HG03025 (cell line): ENCODE measurements at regions not wholly inside any gene's neighbourhood (a gene's known extent, or its start where the extent isn't known, plus 50 kb on each side); places are given as distances from the start of the nearest gene placed in this dataset.
"Not testable (repeated sequence)": the region's sequence is repeated elsewhere in the genome, so short reads cannot be mapped to it uniquely, and the experiment has no call there.

ENCODE experiments used
- ATAC-seq: cut with Tn5 transposase; IDR thresholded peaks from one replicate; pipeline ENCODE4 v1.9.1; 2021; ENCODE audit warnings: mild to moderate bottlenecking, moderate library complexity; ENCODE audit not compliant: unreplicated experiment, low FRiP score

DNA sequence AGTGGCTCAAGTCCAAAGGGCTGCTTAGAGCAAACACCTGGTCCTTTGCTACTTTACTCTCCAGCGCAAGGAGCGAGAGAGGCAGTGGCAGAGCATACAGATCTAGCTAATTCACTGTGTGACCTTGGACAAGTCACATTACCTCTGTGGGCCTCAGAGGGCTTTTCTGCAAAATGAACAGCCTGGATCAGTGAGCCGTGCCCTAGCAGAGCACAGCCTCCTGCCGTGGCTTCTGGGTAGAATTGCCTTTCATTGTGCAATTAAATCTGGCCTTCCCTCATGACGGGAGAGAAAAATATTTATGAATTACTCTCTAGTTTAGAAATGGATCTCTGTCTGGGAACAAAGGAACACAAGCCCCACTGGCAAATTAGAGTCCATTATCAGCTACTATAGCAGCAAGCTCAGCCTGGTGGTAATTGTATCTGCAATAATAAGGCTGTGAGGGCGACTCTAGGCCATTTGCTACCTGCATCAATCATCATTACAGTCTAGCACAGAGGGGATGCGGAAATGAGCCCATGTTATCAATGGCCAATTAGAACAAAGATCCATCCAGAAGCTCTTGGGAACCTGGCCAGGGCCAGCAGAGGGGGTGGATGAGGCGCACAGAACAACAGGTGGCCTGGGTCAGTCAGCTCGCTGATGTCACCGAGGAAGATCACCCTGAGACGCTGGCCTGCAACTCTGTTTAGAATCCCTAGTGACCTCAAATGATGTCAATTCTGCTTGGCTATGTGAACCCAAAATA is 114.2 kb upstream of the LY86 start:
- no peak for ATAC-seq

DNA sequence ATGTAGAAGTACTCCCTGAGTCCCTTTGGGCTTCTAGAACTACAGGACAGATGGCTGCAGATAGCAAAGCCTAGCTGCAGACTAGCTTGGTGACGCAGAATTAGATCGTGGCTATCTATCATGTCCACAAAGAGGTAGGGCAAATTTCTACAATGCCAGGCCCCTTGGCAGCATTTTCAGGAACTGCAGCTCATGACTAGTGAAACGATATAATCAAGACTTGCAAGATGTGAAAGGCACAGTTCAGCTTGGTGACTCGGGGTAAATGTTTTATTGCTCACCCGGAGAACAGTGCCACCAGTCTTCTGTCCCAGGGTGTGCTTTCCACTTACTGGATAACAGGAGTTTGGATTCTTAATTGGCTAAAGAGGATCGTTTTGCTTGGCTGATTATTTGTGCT is 108.7 kb upstream of the LY86 start:
- no peak for ATAC-seq

DNA sequence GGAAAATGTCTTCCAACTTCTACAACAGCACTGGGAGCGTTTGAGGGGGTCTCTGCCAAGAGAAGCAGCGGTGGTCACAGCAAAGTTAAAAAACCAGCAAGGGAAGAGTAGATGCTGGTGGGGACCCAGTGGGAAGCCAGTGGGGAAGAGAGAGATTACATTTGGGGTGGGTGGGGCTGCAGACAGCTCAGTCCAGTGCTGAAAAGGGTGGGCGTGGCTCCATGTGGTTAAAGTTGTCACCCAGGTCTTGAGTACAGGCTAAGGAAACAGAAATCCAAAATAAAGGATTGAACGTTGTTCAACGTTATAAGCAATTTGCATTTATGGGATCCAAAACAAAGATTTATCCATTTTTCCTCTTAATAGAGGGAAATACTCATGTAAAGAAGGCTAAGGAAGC is 106.3 kb upstream of the LY86 start:
- ATAC-seq = no peak

DNA sequence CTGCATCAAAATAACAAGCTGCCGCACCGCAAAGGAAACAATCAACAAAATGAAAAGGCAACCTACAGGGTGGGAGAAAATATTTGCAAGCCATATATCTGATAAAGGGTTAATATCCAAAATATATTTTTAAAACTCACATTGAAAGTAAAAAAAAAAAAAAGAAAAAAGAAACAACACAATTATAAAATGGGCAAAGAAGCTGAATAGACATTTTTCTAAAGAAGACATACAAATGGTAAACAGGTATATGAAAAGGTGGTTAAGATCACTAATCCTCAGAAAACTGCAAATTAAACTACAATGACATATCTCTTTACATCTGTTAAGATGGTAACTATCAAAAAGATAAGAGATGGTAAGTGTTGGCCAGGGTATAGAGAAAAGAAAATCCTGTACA is 105.4 kb upstream of the LY86 start:
- ATAC-seq = no peak

DNA sequence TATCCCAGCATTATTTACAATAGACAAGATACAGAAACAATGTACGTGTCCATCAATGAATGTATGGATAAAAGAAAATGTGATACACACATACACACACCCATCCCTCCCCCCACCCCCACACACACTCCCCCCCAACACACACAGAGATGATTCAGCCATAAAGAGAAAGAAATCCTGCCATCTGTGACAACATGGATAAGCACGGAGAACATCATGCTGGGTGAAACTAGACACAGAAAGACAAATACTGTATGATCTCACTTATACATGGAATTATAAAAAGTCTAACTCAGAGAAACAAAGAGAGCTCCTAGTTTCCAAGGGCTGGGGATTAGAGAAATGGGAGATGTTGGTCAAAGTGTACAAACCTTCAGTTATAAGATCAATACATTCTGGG is 104.8 kb upstream of the LY86 start:
- no peak for ATAC-seq

DNA sequence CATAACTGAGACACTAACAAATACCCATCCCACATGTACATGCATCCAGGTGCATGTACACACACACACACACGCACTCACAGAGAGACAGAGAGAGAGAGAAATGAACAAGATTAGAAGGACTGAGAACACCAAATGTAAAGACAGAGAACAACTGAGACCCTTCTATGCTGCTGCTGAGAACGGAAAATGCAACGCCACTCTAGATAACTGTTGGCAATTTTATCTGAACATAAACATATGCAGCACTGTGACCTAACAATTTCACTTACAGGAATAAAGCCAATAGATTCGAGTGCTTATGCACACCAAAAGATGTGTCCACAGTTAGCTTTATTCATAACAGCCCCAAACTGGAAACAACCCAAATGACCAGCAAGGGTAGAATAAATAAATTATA is 103.8 kb upstream of the LY86 start:
- ATAC-seq = no peak

DNA sequence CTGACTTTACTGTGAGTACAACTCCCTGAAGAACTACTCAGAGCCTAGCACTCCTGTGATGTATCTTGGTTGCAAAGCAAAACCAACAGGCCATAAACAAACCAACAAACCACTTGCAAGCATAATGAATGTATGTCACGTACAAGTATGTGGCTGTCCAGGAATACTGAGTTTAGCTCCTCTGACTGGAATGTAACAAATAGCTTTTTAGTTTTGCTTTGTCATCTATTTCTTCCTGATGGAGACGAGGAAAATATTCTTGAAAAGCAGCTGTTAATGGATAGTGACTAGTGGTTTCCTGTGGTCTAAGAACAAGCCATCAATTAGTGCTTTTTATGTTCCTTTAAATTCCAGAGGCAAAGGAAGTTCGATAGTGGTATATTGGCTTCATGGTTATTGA is 101.9 kb upstream of the LY86 start:
- no peak for ATAC-seq

DNA sequence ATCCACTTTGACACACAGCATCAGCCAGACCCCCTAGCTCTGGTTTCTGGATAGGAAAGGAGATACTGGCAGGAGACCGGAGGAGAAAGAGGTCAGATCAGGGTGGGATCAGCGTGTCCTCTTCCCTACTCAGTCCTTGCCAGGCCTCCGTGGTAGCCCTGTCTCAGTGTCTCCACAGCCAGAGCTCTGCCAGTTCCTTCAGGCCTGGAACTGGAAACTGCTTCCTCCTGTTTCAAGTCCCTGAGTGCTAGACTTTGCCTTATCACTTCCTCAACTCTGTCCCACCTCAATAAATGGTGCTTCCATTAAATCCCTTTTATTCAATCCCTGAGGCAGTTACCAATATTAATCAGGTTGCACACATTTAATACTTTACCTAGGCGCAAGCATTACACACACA is 96.8 kb upstream of the LY86 start:
- no peak for ATAC-seq

DNA sequence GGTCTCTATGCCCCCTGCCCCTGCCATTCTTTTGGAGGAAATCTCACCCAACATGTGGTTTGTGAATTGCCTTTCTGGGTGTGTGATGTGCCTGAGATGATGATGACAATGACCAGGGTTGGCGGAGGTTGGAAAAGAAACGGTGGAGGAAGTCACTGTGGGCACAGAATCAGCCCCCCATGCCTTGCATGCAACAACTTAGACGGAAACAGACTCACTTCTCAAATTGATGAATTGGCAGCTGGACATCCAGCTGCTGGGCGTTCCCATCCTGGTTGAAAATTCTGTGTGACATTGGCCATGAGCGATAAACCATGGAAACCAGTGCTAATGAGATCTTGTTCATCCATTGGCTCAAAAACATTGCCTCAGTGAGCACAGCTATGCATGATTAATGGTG is 95.8 kb upstream of the LY86 start:
- ATAC-seq = no peak

DNA sequence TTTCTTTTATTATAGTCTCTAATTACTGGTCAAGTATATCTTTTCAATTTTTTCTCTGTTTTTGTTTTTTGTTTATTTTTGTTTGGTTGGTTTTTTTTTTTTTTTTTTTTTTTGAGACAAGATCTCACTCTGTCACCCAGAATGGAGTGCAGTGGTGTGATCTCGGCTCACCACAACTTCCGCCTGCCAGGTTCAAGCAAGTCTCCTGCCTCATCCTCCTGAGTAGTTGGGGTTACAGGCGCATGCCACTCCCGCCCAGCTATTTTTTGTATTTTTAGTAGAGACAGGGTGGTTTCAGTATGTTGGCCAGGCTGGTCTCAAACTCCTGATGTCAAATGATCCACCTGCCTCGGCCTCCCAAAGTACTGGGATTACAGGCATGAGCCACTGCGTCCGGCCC is 94.4 kb upstream of the LY86 start:
- not testable (repeated sequence) for ATAC-seq

DNA sequence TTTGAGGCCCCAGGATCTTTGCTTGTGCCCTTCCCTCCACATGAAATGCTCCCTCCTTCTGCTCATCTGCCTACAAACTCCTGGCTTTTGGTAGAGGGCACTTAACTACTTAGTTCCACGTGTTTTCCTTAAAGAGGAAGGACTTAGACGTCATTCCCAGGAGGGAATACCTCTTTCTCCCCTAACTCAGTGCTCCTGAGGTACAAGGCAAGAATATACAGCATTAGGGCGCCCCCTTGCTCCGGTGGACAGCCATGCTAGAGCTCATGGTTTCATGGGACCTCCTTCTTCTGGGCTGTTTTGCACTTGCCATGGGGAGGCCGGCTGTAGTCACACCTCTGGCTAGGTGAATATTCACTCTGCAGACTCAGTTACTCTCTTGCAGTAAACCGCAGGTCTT is 93.8 kb upstream of the LY86 start:
- no peak for ATAC-seq

DNA sequence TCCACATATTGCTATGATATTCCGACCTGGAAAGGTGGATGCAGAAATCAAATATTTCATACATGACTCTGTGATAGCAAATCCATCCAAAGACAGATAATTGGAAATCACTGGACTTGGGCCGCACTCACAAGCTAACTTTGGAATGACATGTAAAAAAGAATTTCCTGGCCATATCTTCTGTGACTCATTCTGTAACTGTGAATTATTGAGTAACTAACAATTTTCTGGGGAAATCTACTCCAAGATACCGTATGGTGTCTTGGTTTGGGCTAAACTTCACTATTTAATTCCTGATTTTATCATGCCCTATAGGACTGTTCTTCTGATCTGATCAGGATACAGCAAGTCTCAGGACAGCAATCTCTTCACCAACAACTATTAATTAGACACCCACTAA is 92.7 kb upstream of the LY86 start:
- ATAC-seq = no peak

DNA sequence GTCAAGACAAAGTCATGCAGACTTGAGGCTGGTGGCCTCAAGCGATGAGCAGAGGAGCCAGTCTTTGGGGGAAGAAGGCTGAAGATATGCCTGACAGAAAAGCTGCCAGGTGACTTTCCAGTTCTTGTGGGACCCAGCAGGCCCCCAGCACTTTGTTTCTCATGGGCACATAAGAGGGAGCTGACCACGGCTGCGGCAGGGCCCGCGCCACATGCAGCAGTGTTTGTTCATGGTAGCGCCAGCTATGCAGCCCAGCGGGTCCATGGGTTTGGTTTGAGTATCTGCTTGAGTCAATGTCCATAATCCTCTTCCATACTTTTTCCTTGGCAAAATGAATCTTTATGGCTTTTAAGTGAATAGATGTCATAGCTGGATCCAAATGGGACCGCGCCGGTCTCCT is 91.0 kb upstream of the LY86 start:
- no peak for ATAC-seq

DNA sequence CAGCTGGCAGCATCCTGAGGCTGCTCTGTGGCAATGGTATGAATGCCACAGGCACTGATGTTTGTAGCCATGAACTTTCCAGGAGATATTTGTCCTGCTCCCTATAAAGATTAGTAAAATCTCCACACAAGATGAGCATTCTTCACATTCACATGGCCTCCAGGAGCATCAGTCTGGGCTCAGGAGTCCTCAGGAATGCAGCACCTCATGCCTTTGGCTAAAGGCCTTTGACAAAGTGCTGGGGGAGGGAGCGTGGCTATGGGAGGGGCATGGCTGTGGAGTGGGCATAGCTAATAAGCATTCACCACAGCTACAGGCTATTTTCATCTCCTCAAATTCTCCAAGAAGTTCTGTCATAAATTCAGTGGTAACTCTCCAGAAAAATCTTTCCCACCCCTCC is 90.5 kb upstream of the LY86 start:
- ATAC-seq = no peak

DNA sequence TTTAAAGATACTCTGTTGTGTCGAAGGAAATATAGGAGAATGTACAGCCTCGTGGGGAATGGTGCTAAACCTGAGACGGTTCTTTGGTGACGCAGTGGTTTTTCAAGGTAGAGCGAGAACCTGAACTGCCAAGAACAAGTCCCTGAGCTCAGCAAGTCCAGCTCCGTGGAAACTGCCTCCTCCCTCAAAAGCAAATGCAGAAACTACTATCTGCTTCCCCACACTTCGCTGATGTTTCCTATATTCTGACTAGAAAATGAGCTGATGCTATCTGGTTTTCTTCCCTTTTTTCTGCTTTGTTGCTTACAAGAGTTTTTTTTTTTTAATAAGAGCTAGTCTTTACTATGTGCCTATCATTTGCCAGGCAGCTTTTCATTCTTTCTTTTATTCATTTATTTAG is 85.3 kb upstream of the LY86 start:
- no peak for ATAC-seq

DNA sequence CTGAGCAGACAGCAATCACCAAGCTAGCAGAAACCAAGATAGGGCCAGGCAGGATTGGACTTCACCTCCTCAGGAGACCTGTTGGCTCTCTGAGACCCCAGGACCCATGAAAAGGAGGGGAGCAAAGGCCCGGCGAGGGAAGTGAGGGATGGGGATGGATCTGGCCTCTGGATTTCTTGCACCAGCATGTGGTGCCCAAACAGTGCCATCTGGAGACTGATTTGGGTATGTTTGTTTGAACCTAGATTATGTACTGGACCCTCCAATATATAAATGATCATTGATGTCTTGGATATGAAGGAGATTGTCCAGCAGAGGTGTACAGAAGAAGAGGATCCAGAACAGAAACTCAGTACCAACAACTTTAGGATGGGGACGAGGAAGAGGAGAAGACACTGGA is 83.4 kb upstream of the LY86 start:
- no peak for ATAC-seq

DNA sequence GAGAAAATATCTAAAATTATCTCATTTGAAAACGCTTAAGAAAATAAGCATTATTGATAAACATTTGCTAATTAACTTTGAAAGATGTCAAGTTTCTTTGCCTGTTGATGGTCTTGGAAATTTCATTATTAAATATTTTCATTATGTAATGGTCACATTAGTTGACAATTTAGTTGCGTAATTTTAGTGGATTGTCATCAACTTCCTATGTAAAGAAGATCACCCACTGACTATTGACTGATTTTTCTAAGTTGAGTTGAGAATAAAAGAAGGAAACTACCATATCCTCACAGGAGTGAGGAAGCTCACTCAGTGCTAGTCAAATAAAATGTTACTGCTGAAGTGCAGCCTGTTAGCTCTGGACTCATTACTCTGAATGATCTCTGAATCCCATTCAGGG is 79.9 kb upstream of the LY86 start:
- no peak for ATAC-seq

DNA sequence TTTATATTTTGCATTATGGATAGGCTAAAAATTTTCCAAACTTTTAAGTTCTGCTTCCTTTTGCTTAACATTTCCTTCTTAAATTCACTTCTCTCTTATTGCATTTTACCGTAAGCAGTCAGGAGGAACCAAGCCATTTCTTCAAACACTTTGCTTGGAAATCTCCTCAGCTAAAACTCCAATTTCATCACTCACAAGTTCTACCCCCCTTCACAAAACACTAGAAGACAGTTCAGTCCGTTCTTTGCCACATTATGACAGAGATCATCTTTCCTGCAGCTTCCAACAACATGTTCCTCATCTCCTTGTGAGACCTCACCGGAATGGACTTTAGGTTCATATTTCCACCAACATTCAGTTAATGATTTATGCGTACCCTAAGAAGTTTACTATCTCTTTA is 79.2 kb upstream of the LY86 start:
- ATAC-seq = no peak

DNA sequence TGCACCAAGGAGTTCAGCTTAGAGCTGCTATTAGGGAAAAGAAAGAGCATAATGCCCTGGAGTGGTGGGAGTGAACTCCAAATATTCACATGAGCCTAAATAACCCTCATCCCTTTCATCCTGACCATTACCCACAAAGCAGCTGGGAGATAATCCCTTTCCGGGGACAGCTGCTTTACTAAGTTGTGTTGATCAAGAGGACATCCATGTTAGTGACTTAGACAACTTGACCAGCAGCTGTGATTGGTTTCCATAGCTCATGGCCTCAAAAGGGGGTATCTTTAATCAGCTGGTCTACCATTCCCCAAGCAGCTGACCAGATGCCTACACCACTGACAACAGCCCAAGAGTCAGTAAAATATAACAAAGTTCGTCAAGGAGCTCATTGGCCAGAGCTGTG is 75.8 kb upstream of the LY86 start:
- no peak for ATAC-seq

DNA sequence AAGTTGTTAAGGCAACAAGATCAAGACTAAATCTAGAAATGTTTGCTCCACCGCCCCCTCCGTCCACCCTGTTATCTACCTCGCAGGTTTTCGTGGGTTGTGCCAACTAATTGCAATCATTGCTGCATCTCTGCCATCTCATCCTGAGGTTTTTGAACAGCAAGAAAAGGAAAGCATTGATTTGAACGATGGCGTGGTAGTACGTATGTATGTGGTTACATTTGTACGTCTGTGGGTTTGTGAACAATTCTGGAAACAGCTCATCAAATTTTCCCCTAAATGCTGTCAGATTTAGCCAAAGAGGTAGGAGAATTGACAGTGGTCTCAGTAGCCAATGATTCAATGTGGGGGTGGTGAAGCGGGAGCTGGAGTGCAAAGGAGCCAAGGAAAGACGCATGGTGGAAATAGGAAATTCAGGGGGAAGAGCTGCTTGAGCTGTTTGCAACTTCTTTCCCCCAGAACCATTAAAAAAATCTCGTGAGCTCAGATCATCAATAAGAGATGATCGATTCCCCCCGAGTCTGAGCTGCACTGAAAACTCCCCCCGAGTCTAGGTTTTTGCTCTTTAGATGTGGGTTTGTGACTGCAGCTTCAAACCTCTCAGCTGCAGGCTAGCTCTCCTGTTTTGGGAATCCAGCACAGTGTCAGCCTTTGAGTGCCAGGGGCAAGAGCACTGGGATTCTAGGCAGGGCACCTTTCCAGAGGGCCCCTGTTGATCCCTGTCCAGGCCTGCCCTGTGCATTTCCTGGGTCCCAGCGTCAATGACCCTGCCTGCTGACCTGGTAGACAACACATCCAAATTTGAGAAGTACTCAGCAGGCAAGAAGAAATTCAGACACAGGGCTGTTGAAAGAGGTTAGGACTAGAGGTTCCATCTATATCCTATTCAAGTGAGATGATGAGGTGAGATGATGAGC is 72.6 kb upstream of the LY86 start:
- no peak for ATAC-seq

DNA sequence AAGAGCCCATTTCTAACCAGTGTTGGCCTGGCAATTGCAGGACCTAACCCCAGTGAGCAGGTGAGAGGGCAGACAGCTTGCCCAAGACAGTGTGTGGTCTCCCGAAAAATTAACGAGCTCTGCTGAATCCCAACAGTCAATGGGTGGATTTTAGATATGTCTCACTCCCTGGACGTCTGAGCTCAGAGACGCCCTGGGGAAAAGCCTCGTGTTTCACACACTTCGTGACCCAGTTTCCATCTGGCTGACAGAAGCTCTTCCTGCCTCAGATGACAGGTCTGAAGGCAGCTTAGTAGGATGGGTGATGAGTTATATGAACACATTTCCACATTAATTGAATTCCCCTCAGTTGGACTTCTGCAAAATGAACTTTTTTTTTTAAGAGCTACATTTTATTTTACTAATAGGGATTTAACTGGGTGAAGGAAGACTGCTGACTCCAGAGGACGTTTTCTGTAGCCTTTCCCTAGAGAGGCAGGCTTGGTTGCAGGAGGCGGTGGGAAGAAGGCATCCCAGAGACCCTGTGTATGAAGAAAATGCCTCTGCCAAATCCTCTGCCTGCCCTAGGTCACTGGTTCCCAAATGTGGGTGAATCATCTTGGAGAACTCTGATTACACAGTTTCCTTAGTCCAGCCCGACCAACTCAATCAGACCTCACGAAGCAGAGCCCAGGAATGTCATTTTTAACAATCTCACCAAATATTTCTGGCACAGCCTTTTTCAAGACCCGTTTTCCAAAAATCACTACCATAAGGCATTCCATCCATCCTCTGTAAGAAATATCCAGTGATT is 71.7 kb upstream of the LY86 start:
- no peak for ATAC-seq
